ENCODE measurements at regions not wholly inside any gene's neighbourhood (a gene's known extent, or its start where the extent isn't known, plus 50 kb on each side); places are given as distances from the start of the nearest gene placed in this dataset.

- TF ChIP-seq CTCF (IDR thresholded peaks at IDR 0.05) (no peak), POLR2A (IDR thresholded peaks at IDR 0.05) (no peak), POLR2AphosphoS5 (IDR thresholded peaks at IDR 0.05) (no peak)
These were observed 84.3 kb upstream of the GRB10 start for GRCh38 chr7:50867034-50867356.

Data from stomach (tissue), 4 donors.